ENCODE measurements at regions not wholly inside any gene's neighbourhood (a gene's known extent, or its start where the extent isn't known, plus 50 kb on each side); places are given as distances from the start of the nearest gene placed in this dataset.

DNA sequence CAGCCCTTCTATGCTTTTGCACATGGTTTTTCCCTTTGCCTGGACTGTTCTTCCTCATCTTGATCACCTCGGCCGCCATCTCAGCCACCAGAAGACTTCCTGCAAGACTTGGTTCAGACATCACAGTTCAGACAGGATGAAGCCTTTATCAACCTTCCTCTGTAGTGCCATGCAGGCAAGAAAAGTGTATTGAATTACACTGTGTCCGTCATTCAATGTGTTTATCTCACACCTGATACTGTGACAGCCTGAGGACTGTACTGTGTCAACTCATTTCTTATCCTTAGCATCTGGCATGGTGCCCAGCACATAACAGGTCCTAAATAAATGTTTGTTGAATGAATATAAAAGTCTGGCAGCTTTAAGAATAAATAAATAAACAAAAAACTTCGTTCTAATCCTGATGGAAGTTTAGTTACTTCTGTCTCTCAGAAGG is 133.3 kb upstream of the MAN1A1 start (continued):
- TF ChIP-seq TEAD4 (IDR thresholded peaks at IDR 0.05; ENCODE audit: low read length) (peak; percentile 88), TEAD4 (CRISPR knock-in tag; IDR thresholded peaks at IDR 0.05; ENCODE audit: borderline replicate concordance) (no peak), ZBED1 (IDR thresholded peaks at IDR 0.05) (no peak), ZSCAN32 (CRISPR knock-in tag; IDR thresholded peaks at IDR 0.05) (no peak), SRSF1 (IDR thresholded peaks at IDR 0.05; ENCODE audit: low read depth, low read length) (no peak), ETS2 (tag; IDR thresholded peaks at IDR 0.05; ENCODE audit: borderline replicate concordance, poor library complexity, severe bottlenecking) (no peak), HNRNPH1 (optimal IDR thresholded peaks at IDR 0.05; ENCODE audit: low read depth, low read length) (no peak), SETDB1 (IDR thresholded peaks at IDR 0.05; ENCODE audit: low read length) (no peak), MEIS2 (IDR thresholded peaks at IDR 0.05; ENCODE audit: partially characterized antibody) (peak; percentile 91), HNRNPL (IDR thresholded peaks at IDR 0.05; ENCODE audit: low read depth, low read length) (no peak), ZNF124 (CRISPR knock-in tag; IDR thresholded peaks at IDR 0.05) (no peak), GTF2E2 (tag; IDR thresholded peaks at IDR 0.05) (no peak), SREBF2 (CRISPR knock-in tag; IDR thresholded peaks at IDR 0.05) (no peak), SP2 (IDR thresholded peaks at IDR 0.05; ENCODE audit: extremely low read depth, low read depth, low read length, poor library complexity, severe bottlenecking) (no peak), CCAR2 (IDR thresholded peaks at IDR 0.05; ENCODE audit: low read depth, low read length) (no peak), ZBTB9 (CRISPR knock-in tag; IDR thresholded peaks at IDR 0.05) (no peak), TRIM24 (IDR thresholded peaks at IDR 0.05) (peak; percentile 84 to 89), FOXJ2 (tag; IDR thresholded peaks at IDR 0.05) (no peak), FOSL1 (tag; conservative IDR thresholded peaks at IDR 0.05) (no peak), ZNF785 (CRISPR knock-in tag; IDR thresholded peaks at IDR 0.05) (no peak), SFPQ (IDR thresholded peaks at IDR 0.05; ENCODE audit: low read depth, low read length) (no peak)
- TF ChIP-seq, protein P1, sequence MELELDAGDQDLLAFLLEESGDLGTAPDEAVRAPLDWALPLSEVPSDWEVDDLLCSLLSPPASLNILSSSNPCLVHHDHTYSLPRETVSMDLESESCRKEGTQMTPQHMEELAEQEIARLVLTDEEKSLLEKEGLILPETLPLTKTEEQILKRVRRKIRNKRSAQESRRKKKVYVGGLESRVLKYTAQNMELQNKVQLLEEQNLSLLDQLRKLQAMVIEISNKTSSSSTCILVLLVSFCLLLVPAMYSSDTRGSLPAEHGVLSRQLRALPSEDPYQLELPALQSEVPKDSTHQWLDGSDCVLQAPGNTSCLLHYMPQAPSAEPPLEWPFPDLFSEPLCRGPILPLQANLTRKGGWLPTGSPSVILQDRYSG (tag; conservative IDR thresholded peaks at IDR 0.05; ENCODE audit: low read depth) = no peak
- TF ChIP-seq, protein P2, sequence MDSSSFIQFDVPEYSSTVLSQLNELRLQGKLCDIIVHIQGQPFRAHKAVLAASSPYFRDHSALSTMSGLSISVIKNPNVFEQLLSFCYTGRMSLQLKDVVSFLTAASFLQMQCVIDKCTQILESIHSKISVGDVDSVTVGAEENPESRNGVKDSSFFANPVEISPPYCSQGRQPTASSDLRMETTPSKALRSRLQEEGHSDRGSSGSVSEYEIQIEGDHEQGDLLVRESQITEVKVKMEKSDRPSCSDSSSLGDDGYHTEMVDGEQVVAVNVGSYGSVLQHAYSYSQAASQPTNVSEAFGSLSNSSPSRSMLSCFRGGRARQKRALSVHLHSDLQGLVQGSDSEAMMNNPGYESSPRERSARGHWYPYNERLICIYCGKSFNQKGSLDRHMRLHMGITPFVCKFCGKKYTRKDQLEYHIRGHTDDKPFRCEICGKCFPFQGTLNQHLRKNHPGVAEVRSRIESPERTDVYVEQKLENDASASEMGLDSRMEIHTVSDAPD (CRISPR knock-in tag; IDR thresholded peaks at IDR 0.05) = no peak
- TF ChIP-seq, protein P3, sequence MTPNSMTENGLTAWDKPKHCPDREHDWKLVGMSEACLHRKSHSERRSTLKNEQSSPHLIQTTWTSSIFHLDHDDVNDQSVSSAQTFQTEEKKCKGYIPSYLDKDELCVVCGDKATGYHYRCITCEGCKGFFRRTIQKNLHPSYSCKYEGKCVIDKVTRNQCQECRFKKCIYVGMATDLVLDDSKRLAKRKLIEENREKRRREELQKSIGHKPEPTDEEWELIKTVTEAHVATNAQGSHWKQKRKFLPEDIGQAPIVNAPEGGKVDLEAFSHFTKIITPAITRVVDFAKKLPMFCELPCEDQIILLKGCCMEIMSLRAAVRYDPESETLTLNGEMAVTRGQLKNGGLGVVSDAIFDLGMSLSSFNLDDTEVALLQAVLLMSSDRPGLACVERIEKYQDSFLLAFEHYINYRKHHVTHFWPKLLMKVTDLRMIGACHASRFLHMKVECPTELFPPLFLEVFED (CRISPR knock-in tag; conservative IDR thresholded peaks at IDR 0.05) = no peak
